Right renal cortex interstitium (tissue), 3 donors: ENCODE measurements at regions not wholly inside any gene's neighbourhood (a gene's known extent, or its start where the extent isn't known, plus 50 kb on each side); places are given as distances from the start of the nearest gene placed in this dataset.
"Not testable (repeated sequence)": the region's sequence is repeated elsewhere in the genome, so short reads cannot be mapped to it uniquely, and the experiment has no call there.

ENCODE experiments used
- DNase-seq, 3 donors: peaks; one replicate each; pipeline ENCODE4 v3.0.0-alpha.2; 2013; ENCODE audit warnings: low read depth in 3 of 3, low spot score in 2 of 3

- no peak for DNase-seq
These were observed 108.8 kb downstream of the EFHB start for GRCh38 chr3:19825193-19825592.

GRCh38 chr3:19822805-19823204, 111.2 kb downstream of the EFHB start:
- no peak for DNase-seq

- DNase-seq = no peak
These were observed 117.4 kb downstream of the EFHB start for GRCh38 chr3:19816631-19817030.

DNA sequence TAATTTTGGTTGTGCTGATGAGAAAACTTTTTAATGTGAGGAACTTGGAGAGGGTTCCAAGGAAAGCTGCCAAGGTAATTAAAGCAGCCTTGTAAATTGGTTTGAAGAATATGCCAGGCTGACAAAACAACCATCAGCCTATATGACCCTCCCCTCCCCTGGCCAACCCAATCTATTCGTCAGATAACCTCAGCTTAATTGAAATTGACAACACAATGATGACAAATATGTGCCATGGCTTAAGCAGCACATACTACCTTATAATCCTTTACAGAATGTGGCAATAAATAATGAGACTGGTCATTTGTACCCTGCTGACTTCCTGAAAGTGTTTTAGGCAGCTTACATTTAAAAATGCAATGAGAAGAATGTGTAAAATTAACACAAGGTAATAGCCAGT, 118.2 kb downstream of the EFHB start:
- DNase-seq = no peak

GRCh38 chr3:19813743-19814142, 120.3 kb downstream of the EFHB start:
- DNase-seq = not testable (repeated sequence)

DNA sequence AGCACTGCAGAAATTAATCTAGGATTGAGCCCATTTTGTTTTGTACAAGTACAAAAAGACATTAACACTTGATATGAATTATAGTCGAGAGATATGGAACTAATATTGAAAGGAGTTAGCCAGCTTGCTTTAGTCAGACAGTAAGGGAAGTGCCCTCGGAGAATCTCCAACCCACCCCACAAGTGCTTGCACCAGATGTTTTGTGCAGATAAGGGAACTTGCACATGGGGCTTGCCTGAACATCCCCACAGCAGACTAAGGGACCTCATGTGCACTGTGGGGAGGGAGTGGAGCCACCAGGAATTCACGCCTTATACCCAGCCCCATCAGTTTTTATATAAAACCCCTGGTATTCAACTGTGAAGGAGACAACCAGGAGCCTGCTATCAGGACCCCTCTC, 122.3 kb downstream of the EFHB start:
- no peak for DNase-seq

DNA sequence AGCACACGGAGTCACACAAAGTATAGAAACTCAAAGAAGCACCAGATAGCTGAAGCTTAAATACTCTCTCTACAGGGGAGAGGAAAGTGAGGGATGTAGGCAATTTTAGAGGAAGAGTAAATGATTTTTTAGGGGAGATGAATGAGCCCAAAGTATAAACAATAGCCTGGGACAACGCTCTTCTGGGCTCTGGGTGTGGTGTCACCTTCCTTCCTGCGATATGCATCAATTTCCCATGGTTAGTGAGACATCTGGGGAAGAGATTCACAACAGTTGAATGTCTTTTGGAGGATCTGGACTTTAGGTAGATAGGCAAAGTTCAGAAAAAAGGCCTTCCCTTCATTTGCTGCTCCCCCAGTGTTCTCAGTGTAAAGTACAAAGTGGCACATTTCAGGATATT, 125.2 kb downstream of the EFHB start:
- no peak for DNase-seq

DNA sequence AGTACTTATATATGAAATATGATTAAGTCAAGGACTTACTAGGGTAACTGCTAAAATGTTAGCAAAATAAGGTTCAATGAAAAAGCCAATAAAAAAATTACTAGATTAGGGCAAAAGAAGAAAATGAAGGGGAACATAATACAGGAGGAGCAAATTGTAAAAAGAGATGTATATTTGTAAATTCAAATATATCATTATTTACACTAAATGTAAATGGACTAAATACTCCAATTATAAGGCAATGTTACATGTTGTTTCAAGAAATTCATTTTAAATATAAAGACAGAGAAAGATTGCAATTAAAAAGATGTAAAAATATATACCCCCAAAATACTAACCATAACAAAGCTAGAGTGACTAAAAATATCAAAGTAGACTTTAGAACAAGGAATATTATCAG, 134.1 kb downstream of the EFHB start:
- no peak for DNase-seq

DNA sequence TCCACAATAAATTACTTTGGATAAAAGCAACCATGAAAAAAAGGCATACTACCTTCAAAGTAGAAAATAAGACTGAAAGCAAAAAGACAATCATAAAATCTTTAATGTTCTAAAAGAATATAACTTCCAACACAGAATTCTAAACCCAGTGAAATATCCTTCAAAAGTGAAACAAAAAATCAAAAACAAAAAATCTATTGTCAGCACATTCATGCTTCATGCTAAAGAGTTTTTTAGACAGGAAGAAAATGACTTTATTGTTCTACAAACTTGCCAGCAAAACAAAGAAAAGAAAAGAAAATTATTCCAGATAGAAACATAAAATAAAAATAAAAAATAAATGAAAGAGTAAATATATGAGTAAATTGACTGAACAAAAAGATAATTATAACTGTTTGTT, 134.9 kb downstream of the EFHB start:
- DNase-seq = no peak

DNA sequence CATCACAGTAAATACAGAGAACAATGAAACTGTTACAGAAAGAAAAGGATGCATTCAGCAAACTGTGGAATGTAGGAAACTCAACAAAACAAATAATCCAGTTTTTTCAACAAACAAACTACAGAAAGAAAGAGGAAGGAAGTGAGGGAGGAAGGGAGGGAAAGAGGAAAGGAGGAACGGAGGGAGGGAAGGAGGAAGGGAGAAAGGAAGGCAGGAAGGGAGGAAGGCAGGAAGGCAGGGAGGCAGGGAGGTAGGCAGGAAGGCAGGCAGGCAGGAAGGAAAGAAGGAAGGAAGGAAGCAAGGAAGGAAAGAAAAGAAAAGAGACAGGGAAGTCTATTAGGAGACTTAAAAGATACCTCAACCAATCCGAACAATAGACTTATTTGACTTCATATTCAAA, 135.7 kb downstream of the EFHB start:
- no peak for DNase-seq

GRCh38 chr3:19792388-19792787, 141.6 kb downstream of the EFHB start:
- DNase-seq = no peak

GRCh38 chr3:19775765-19776164, 158.3 kb downstream of the EFHB start:
- DNase-seq = no peak

GRCh38 chr3:19769694-19770093, 164.3 kb downstream of the EFHB start:
- DNase-seq = no peak

DNA sequence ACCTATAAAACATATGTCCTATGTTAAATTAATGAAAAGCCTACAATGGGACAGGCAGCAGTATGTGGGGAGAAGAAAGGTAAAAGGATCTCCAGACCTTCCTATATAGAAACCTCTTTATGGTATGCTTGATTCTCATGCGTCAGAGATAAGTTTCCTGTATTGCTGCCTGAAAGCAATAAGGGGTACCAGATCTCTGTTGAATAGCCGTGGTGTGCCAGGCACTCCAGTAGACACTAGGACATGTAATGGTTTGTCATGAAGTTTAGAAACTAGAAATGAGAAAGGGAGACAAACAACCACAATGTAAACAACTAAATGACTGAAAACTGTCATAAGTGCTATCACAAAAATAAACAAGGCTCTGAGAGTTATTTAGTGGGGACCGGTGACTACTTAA, 168.1 kb downstream of the EFHB start:
- DNase-seq = no peak

- DNase-seq = no peak
These were observed 176.2 kb downstream of the EFHB start for GRCh38 chr3:19757773-19758172.

DNA sequence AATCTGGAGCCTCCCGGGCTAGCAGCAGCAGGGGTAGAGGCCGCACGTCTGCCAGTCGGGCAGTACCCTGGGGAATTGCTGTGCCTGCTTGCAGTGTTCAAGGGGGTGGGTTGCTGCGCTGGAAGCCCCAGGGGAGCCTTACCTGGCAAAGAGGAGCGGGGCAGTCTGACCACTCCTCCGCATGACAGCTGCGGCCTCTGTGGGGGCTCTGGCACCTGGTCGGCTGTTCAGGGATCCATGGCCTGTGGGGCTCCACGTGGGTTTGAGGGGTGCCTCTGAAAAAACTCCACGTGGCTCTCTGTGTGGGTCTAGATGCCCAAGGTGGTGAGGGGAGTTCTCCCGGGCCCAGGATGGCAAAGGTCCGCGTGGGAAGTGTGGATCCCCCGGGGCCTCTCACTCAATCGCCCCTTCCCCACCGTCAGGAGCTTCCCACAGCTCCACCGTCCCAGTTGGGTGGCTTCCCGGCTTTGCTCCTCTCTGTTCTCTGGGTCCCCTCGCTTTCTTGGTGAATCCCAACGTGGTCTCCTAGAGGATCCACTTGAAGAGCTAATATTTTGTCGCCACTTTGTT, 184.5 kb downstream of the EFHB start:
- no peak for DNase-seq

GRCh38 chr3:19748782-19749447, 185.1 kb downstream of the EFHB start:
- DNase-seq = no peak

- DNase-seq = no peak
These were observed 190.0 kb downstream of the EFHB start for GRCh38 chr3:19744047-19744446.

DNA sequence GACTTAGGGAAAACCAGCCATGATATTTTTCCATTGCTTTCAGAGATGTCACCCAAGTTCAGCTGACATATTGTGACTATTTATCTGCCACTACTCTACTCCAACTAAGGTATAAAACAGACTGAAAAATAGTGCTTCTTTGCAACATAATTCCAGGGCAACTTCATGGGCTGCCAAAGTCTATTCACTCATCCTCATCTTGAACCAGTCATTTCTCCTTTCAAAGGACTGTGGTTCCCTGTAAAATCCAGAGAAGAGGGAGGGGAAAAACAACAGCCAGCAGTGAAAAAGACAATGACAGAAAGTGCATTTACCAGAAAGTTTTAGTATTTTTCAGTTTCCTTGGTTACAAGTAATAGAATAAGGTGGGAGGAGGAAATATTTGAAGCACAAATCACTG, 191.1 kb downstream of the EFHB start:
- no peak for DNase-seq

DNA sequence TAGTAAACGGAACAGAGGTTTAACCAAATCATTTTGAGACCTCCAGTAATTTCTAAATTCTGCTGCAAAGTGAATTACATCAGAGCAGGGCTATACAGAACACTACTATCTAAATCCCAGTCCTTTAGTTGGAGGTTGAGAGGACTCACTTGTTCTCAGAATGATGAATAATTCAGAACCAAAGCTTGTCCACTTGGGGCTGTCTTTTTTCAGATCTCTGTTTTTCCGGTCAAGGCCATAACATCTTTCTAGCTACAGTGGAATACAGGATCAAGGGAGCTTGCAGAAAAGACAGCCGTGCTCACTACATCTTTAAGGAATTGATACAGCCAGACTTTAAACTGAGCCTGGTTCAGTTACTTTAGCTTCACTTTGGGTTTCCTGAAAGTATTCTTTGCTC, 194.5 kb downstream of the EFHB start:
- no peak for DNase-seq

DNA sequence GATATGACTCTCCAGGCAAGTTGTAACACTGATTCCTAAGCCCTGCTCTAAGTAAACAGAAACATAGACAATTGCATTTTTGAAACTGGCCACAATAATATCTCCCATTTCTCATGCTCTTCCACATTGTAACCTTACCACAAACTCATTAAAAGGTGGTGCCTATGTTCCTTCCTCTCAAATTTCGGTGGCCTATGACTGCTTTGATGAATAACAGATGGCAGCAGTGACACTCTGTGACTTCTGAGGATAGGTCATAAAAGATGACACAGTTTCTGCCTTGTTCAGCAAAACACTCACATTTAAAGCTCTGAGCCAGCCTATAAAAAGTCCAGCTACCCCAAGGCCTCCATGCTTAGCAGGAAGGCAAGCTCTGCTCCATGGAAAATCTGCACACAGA, 195.2 kb downstream of the EFHB start:
- peak in 1 of 3 donors; percentile 21 for DNase-seq

DNA sequence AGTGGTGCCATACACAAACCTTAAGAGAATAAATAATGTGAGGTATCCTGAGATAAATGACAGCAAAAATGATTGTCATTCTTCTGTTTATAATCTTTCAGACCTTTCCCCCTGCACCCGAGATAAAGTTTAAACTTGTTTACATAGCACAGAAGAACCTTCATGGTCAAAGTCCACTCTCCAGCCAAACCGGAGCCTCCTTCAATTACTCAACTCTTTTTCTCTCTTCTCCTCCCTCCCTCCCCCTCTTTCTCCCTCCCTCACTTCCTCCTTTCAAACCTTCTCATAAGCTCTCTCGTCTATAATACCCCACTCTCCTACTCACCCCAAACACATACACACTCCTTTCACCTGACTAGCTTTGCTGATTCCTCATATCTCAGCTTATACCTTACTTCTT, 198.9 kb downstream of the EFHB start:
- DNase-seq = no peak

GRCh38 chr3:19734453-19734852, 199.6 kb downstream of the EFHB start:
- no peak for DNase-seq
